Endodermal cell (in vitro differentiated cells): ENCODE measurements at regions not wholly inside any gene's neighbourhood (a gene's known extent, or its start where the extent isn't known, plus 50 kb on each side); places are given as distances from the start of the nearest gene placed in this dataset.

ENCODE experiments used
- DNase-seq: peaks from one replicate; pipeline ENCODE4 v3.0.0-alpha.2; 2017
- H3K27ac ChIP-seq: 2 replicates; pipeline ENCODE4 v1.5.1; 2013; ENCODE audit warnings: mild to moderate bottlenecking, low read depth, low read length, moderate library complexity
- H3K27me3 ChIP-seq: 2 replicates; pipeline ENCODE4 v1.6.1; 2013; ENCODE audit warnings: mild to moderate bottlenecking, low read length, moderate library complexity; ENCODE audit not compliant: insufficient read depth, control insufficient read depth, poor library complexity, severe bottlenecking
- H3K36me3 ChIP-seq: 2 replicates; pipeline ENCODE4 v1.7.0; 2013; ENCODE audit warnings: mild to moderate bottlenecking, low read length, moderate library complexity; ENCODE audit not compliant: control insufficient read depth, insufficient read depth
- H3K4me1 ChIP-seq: one replicate; pipeline ENCODE4 v1.7.0; 2013; ENCODE audit warnings: low read length; ENCODE audit not compliant: control insufficient read depth, insufficient read depth
- H3K4me3 ChIP-seq: 2 replicates; pipeline ENCODE4 v1.5.1; 2013; ENCODE audit warnings: mild to moderate bottlenecking, low read length, moderate library complexity
- H3K9ac ChIP-seq: 2 replicates; pipeline ENCODE4 v1.6.1; 2013; ENCODE audit warnings: mild to moderate bottlenecking, low read length, moderate library complexity; ENCODE audit not compliant: poor library complexity, severe bottlenecking; ENCODE audit errors: extremely low read depth
- H3K9me3 ChIP-seq: 2 replicates; pipeline ENCODE4 v1.6.1; 2013; ENCODE audit warnings: mild to moderate bottlenecking, low read length, moderate library complexity; ENCODE audit not compliant: control insufficient read depth
- H3K27ac Mint-ChIP-seq: 2 replicates; pipeline ENCODE4 v1.8.0; 2020; ENCODE audit warnings: mixed read lengths
- H3K27me3 Mint-ChIP-seq: 2 replicates; pipeline ENCODE4 v1.8.0; 2021; ENCODE audit warnings: mild to moderate bottlenecking, mixed read lengths; ENCODE audit not compliant: insufficient read depth
- H3K36me3 Mint-ChIP-seq: 2 replicates; pipeline ENCODE4 v1.8.0; 2020; ENCODE audit warnings: low read depth, mixed read lengths
- H3K4me1 Mint-ChIP-seq: 2 replicates; pipeline ENCODE4 v1.8.0; 2020; ENCODE audit warnings: mixed read lengths
- H3K4me3 Mint-ChIP-seq: 2 replicates; pipeline ENCODE4 v1.8.0; 2020; ENCODE audit warnings: mild to moderate bottlenecking, moderate library complexity, mixed read lengths
- H3K9me3 Mint-ChIP-seq: 2 replicates; pipeline ENCODE4 v1.8.0; 2020; ENCODE audit warnings: mild to moderate bottlenecking, mixed read lengths
- WGBS, 2 experiments: methylation state at CpG; one replicate each; pipeline versions ENCODE4 v1.1.5 to v1.1.7; 2013; ENCODE audit warnings: missing lambda C conversion rate in 2 of 2, mixed read lengths in 1 of 2; ENCODE audit not compliant: insufficient coverage in 1 of 2, insufficient read length in 1 of 2; 5-methylcytosine and 5-hydroxymethylcytosine counted together
- TF ChIP-seq, protein P1 (sequence below): fragments of 200-600 bp; sonication (generic); conservative IDR thresholded peaks from 2 replicates; pipeline ENCODE4 v1.5.0; 2021; ENCODE audit warnings: antibody characterized with exemption, mild to moderate bottlenecking

DNA sequence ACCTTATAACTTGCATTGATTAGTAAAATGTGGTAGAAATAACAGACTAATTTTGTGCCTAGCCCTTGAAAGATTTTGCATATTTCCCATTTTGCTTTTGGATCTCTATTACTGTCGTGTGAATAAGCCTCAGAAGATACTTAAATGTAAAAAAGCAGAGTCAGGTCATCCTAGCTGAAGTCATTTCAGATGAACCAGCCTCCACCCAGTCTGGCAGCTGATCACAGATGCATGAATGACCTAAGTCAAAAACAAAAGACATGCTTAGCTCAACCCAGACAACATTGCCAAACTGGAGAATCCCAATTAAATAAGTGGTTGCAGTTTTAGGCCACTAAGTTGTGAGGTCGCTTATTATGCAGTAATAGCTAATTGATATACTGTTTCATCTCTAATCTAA is 349.9 kb downstream of the C12orf50 start:
- no peak overlapping the region for H3K9ac ChIP-seq
- no peaks in the 10 kb centered on the region for H3K27me3 Mint-ChIP-seq
- no peaks in the 10 kb centered on the region for H3K9me3 ChIP-seq
- no peaks in the 10 kb centered on the region for H3K27me3 ChIP-seq
- no peaks in the 10 kb centered on the region for H3K9me3 Mint-ChIP-seq
- no peak overlapping the region for H3K27ac Mint-ChIP-seq
- TF ChIP-seq, protein P1, sequence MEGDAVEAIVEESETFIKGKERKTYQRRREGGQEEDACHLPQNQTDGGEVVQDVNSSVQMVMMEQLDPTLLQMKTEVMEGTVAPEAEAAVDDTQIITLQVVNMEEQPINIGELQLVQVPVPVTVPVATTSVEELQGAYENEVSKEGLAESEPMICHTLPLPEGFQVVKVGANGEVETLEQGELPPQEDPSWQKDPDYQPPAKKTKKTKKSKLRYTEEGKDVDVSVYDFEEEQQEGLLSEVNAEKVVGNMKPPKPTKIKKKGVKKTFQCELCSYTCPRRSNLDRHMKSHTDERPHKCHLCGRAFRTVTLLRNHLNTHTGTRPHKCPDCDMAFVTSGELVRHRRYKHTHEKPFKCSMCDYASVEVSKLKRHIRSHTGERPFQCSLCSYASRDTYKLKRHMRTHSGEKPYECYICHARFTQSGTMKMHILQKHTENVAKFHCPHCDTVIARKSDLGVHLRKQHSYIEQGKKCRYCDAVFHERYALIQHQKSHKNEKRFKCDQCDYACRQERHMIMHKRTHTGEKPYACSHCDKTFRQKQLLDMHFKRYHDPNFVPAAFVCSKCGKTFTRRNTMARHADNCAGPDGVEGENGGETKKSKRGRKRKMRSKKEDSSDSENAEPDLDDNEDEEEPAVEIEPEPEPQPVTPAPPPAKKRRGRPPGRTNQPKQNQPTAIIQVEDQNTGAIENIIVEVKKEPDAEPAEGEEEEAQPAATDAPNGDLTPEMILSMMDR: no peak
- H3K4me3 ChIP-seq: no peak overlapping the region
- 90% methylated on average over 2 of the region's 2 CpGs; no CpG with 5 or more reads in 1 of the 2 experiments for WGBS, 2 experiments
- DNase-seq: no peak
- no peaks in the 10 kb centered on the region for H3K4me1 ChIP-seq
- no peaks in the 10 kb centered on the region for H3K36me3 Mint-ChIP-seq
- no peaks in the 10 kb centered on the region for H3K36me3 ChIP-seq
- H3K4me3 Mint-ChIP-seq: no peak overlapping the region
- no peak overlapping the region for H3K27ac ChIP-seq
- H3K4me1 Mint-ChIP-seq: no peaks in the 10 kb centered on the region

DNA sequence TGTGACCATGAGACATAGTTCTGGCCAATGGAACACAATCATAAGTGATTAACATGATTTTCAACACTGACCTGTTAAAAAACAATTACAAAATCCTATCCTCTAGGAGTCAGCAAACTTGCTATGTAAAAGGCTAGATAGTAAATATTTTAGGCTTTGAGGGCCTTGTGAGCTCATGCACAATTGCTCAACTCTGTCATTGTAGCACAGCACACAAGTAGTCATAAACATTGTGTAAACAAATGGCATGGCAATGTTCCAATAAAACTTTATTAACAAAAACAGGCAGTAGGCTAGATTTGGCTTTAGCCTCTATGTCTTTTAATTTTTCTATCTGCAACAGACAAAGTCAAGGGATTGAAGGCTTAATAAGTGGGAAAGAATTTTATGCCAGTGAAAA is 350.7 kb downstream of the C12orf50 start:
- H3K9me3 ChIP-seq: no peaks in the 10 kb centered on the region
- no peak overlapping the region for H3K27ac ChIP-seq
- no peaks in the 10 kb centered on the region for H3K4me1 ChIP-seq
- Mint-ChIP-seq H3K4me1 (no peaks in the 10 kb centered on the region), H3K27ac (no peak overlapping the region), H3K27me3 (no peaks in the 10 kb centered on the region), H3K4me3 (no peak overlapping the region), H3K36me3 (no peaks in the 10 kb centered on the region), H3K9me3 (no peaks in the 10 kb centered on the region)
- no peak overlapping the region for H3K9ac ChIP-seq
- no peaks in the 10 kb centered on the region for H3K27me3 ChIP-seq
- H3K36me3 ChIP-seq: no peaks in the 10 kb centered on the region
- DNase-seq: no peak
- TF ChIP-seq, protein P1: no peak
- H3K4me3 ChIP-seq: no peak overlapping the region

DNA sequence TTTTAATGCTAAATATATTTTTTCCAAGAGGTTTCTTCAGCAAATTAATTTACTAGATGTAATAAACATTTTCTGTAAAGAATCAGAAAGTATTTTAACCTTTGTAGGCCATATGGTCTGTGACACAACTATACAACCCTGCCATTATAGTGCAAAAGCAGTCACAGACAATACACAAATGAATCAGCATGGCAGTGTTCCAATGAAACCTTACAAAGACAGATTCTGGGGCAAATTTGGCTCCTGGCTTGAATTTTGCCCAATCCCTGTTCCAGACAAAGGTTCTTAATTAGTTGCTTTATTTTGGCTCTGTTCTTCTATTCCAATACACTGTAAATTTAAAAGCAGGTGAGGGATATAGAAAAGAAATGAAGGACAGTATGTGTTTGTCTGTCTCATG is 352.5 kb downstream of the C12orf50 start:
- no peaks in the 10 kb centered on the region for H3K36me3 ChIP-seq
- H3K4me1 ChIP-seq: no peaks in the 10 kb centered on the region
- no peak for DNase-seq
- Mint-ChIP-seq H3K4me1 (no peaks in the 10 kb centered on the region), H3K27me3 (no peaks in the 10 kb centered on the region), H3K9me3 (peaks cover 5% of the 10 kb centered on the region), H3K27ac (no peak overlapping the region), H3K36me3 (no peaks in the 10 kb centered on the region), H3K4me3 (no peak overlapping the region)
- no peaks in the 10 kb centered on the region for H3K27me3 ChIP-seq
- H3K4me3 ChIP-seq: no peak overlapping the region
- H3K9me3 ChIP-seq: no peaks in the 10 kb centered on the region
- no peak overlapping the region for H3K9ac ChIP-seq
- TF ChIP-seq, protein P1: no peak
- H3K27ac ChIP-seq: no peak overlapping the region
